KOPT-K1 (cell line): ENCODE measurements at regions not wholly inside any gene's neighbourhood (a gene's known extent, or its start where the extent isn't known, plus 50 kb on each side); places are given as distances from the start of the nearest gene placed in this dataset.
"Not testable (repeated sequence)": the region's sequence is repeated elsewhere in the genome, so short reads cannot be mapped to it uniquely, and the experiment has no call there.

Source experiments
- H3K27ac ChIP-seq: fragments of 200-600 bp; sonication (generic); 2 replicates; pipeline ENCODE4 v1.5.1; 2016; ENCODE audit warnings: antibody characterized with exemption, mild to moderate bottlenecking, low read depth, low read length; ENCODE audit not compliant: poor library complexity, severe bottlenecking
- H3K36me3 ChIP-seq: fragments of 200-600 bp; sonication (generic); 2 replicates; pipeline ENCODE4 v1.5.1; 2017; ENCODE audit warnings: antibody characterized with exemption, mild to moderate bottlenecking, low read length, moderate library complexity; ENCODE audit not compliant: insufficient read depth
- H3K9me3 ChIP-seq: fragments of 200-600 bp; sonication (generic); 2 replicates; pipeline ENCODE4 v1.5.1; 2017; ENCODE audit warnings: antibody characterized with exemption, low read length, mild to moderate bottlenecking; ENCODE audit not compliant: insufficient read depth, poor library complexity, severe bottlenecking

GRCh38 chr22:10766320-10766719, 4761.7 kb upstream of the OR11H1 start:
- H3K9me3 ChIP-seq, H3K27ac ChIP-seq, H3K36me3 ChIP-seq: not testable (repeated sequence)

- not testable (repeated sequence) for H3K36me3 ChIP-seq, H3K27ac ChIP-seq
- peaks cover 10% of the 10 kb centered on the region for H3K9me3 ChIP-seq
These were observed 4759.1 kb upstream of the OR11H1 start for GRCh38 chr22:10768875-10769274.

- not testable (repeated sequence) for H3K27ac ChIP-seq, H3K36me3 ChIP-seq
- H3K9me3 ChIP-seq = peaks cover 25% of the 10 kb centered on the region
These were observed 4756.2 kb upstream of the OR11H1 start for GRCh38 chr22:10771744-10772143.

- not testable (repeated sequence) for H3K36me3 ChIP-seq
- H3K9me3 ChIP-seq = peaks cover 36% of the 10 kb centered on the region
These were observed 4754.7 kb upstream of the OR11H1 start for GRCh38 chr22:10773341-10773740.

GRCh38 chr22:10775601-10776357, 4752.2 kb upstream of the OR11H1 start:
- H3K27ac ChIP-seq, H3K36me3 ChIP-seq: not testable (repeated sequence)
- H3K9me3 ChIP-seq = peaks cover 50% of the 10 kb centered on the region

More at GRCh38 chr22:10773341-10773740, 4754.7 kb upstream of the OR11H1 start:
- not testable (repeated sequence) for H3K27ac ChIP-seq

GRCh38 chr22:10776358-10776729, 4751.6 kb upstream of the OR11H1 start:
- not testable (repeated sequence) for H3K36me3 ChIP-seq, H3K27ac ChIP-seq
- peaks cover 52% of the 10 kb centered on the region for H3K9me3 ChIP-seq

- H3K9me3 ChIP-seq = peaks cover 56% of the 10 kb centered on the region
- not testable (repeated sequence) for H3K36me3 ChIP-seq, H3K27ac ChIP-seq
These were observed 4750.3 kb upstream of the OR11H1 start for GRCh38 chr22:10777733-10778132.

- Histone ChIP-seq H3K36me3 (no peaks in the 10 kb centered on the region), H3K27ac (no peak overlapping the region), H3K9me3 (peaks cover 62% of the 10 kb centered on the region)
These were observed 4749.6 kb upstream of the OR11H1 start for GRCh38 chr22:10778296-10778814.

- not testable (repeated sequence) for H3K27ac ChIP-seq, H3K36me3 ChIP-seq
- peaks cover 63% of the 10 kb centered on the region for H3K9me3 ChIP-seq
These were observed 4748.8 kb upstream of the OR11H1 start for GRCh38 chr22:10779200-10779599.

GRCh38 chr22:10780281-10780680, 4747.7 kb upstream of the OR11H1 start:
- H3K9me3 ChIP-seq = peaks cover 59% of the 10 kb centered on the region
- no peak overlapping the region for H3K27ac ChIP-seq
- H3K36me3 ChIP-seq = no peaks in the 10 kb centered on the region

- Histone ChIP-seq H3K27ac (no peak overlapping the region), H3K9me3 (peaks cover 51% of the 10 kb centered on the region), H3K36me3 (no peaks in the 10 kb centered on the region)
These were observed 4746.2 kb upstream of the OR11H1 start for GRCh38 chr22:10781571-10782403.
